Type B pancreatic cell (in vitro differentiated cells): ENCODE measurements at regions not wholly inside any gene's neighbourhood (a gene's known extent, or its start where the extent isn't known, plus 50 kb on each side); places are given as distances from the start of the nearest gene placed in this dataset.

Source experiments
- DNase-seq: peaks from one replicate; pipeline ENCODE4 v3.0.0; 2021; ENCODE audit warnings: mixed read lengths; ENCODE audit not compliant: unreplicated experiment; ENCODE audit errors: extremely low spot score
- H3K27ac Mint-ChIP-seq: 2 replicates; pipeline ENCODE4 v1.8.0; 2021; ENCODE audit warnings: mild to moderate bottlenecking, mixed read lengths
- H3K27me3 Mint-ChIP-seq: 2 replicates; pipeline ENCODE4 v1.8.0; 2021; ENCODE audit warnings: mixed read lengths
- H3K36me3 Mint-ChIP-seq: 2 replicates; pipeline ENCODE4 v1.8.0; 2021; ENCODE audit warnings: mixed read lengths
- H3K4me1 Mint-ChIP-seq: one replicate; pipeline ENCODE4 v1.8.0; 2021; ENCODE audit warnings: mixed read lengths; ENCODE audit not compliant: unreplicated experiment
- H3K4me3 Mint-ChIP-seq: 2 replicates; pipeline ENCODE4 v1.8.0; 2021; ENCODE audit warnings: mild to moderate bottlenecking, mixed read lengths
- H3K9me3 Mint-ChIP-seq: 2 replicates; pipeline ENCODE4 v1.8.0; 2021; ENCODE audit warnings: mixed read lengths
- CTCF ChIP-seq: fragments of 200-600 bp; sonication (generic); conservative IDR thresholded peaks from 2 replicates; pipeline ENCODE4 v1.5.0; 2021; ENCODE audit warnings: antibody characterized with exemption, mild to moderate bottlenecking

DNA sequence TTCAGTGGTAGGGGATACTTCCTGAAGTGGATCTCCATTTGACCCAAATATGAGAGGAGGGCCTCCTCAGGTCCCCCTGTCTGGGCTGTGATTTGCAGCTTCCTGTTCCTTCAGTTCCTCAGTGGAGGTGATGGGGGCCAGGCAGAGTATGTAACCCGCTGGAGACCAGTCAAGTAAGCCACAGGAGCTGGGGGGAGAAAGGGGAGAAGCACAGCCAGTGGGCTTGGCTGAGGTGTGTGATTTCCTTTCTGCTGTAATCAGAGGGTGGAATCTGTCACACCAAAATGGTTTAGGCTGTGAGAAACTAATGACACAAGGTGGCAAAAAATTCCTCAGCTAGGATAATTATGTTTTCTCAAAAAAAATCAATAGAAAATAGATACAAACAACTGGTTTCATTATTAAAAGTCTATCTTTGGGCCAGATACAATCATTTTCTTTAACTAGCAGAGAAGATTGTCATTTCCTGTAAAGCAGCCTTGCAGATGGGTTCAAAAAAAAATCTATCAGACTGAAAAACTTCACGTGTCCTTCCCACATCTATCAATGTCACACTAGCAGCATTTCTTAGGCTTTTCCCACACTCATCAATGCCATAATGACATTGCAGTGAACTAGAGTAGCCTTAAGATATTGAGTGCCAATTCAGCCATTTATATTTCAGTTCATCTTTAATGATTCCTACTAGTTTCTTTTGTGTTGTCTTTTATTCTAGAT is 1660.3 kb downstream of the EFNB2 start:
- peak overlapping the region; percentile 73 for H3K27ac Mint-ChIP-seq
- H3K27me3 Mint-ChIP-seq, result no peaks in the 10 kb centered on the region
- H3K36me3 Mint-ChIP-seq, result no peaks in the 10 kb centered on the region
- H3K4me3 Mint-ChIP-seq, result peak overlapping the region; percentile 69
- peaks cover 8% of the 10 kb centered on the region for H3K4me1 Mint-ChIP-seq
- H3K9me3 Mint-ChIP-seq, result no peaks in the 10 kb centered on the region
- no peak for TF ChIP-seq CTCF
- DNase-seq, result no peak

GRCh38 chr13:104872153-104872552 is 1663.3 kb downstream of the EFNB2 start:
- Mint-ChIP-seq H3K36me3 (no peaks in the 10 kb centered on the region), H3K27me3 (peaks cover 3% of the 10 kb centered on the region), H3K4me3 (no peak overlapping the region), H3K27ac (no peak overlapping the region), H3K9me3 (no peaks in the 10 kb centered on the region), H3K4me1 (peaks cover 8% of the 10 kb centered on the region)
- no peak for DNase-seq
- no peak for TF ChIP-seq CTCF

GRCh38 chr13:104871456-104871855 is 1664.0 kb downstream of the EFNB2 start:
- Mint-ChIP-seq H3K9me3 (no peaks in the 10 kb centered on the region), H3K36me3 (no peaks in the 10 kb centered on the region), H3K27ac (no peak overlapping the region), H3K4me1 (peaks cover 8% of the 10 kb centered on the region), H3K27me3 (peaks cover 3% of the 10 kb centered on the region), H3K4me3 (no peak overlapping the region)
- DNase-seq, result no peak
- no peak for TF ChIP-seq CTCF

- DNase-seq, result no peak
- Mint-ChIP-seq H3K27me3 (peaks cover 3% of the 10 kb centered on the region), H3K4me1 (peaks cover 2% of the 10 kb centered on the region), H3K36me3 (no peaks in the 10 kb centered on the region), H3K27ac (no peak overlapping the region), H3K9me3 (no peaks in the 10 kb centered on the region), H3K4me3 (no peak overlapping the region)
- TF ChIP-seq CTCF, result no peak
Measured at GRCh38 chr13:104869501-104869900, 1666.0 kb downstream of the EFNB2 start.

- Mint-ChIP-seq H3K4me3 (no peak overlapping the region), H3K4me1 (no peaks in the 10 kb centered on the region), H3K36me3 (no peaks in the 10 kb centered on the region), H3K27ac (no peak overlapping the region), H3K9me3 (no peaks in the 10 kb centered on the region), H3K27me3 (peaks cover 3% of the 10 kb centered on the region)
- TF ChIP-seq CTCF, result no peak
- DNase-seq, result no peak
Measured at GRCh38 chr13:104868806-104869205, 1666.7 kb downstream of the EFNB2 start.

GRCh38 chr13:104855581-104855980 is 1679.9 kb downstream of the EFNB2 start:
- no peak for TF ChIP-seq CTCF
- H3K9me3 Mint-ChIP-seq, result peaks cover 4% of the 10 kb centered on the region
- no peaks in the 10 kb centered on the region for H3K36me3 Mint-ChIP-seq
- H3K4me1 Mint-ChIP-seq, result no peaks in the 10 kb centered on the region
- no peaks in the 10 kb centered on the region for H3K27me3 Mint-ChIP-seq
- no peak overlapping the region for H3K27ac Mint-ChIP-seq
- DNase-seq, result no peak
- no peak overlapping the region for H3K4me3 Mint-ChIP-seq
